ENCODE measurements at regions not wholly inside any gene's neighbourhood (a gene's known extent, or its start where the extent isn't known, plus 50 kb on each side); places are given as distances from the start of the nearest gene placed in this dataset.

DNA sequence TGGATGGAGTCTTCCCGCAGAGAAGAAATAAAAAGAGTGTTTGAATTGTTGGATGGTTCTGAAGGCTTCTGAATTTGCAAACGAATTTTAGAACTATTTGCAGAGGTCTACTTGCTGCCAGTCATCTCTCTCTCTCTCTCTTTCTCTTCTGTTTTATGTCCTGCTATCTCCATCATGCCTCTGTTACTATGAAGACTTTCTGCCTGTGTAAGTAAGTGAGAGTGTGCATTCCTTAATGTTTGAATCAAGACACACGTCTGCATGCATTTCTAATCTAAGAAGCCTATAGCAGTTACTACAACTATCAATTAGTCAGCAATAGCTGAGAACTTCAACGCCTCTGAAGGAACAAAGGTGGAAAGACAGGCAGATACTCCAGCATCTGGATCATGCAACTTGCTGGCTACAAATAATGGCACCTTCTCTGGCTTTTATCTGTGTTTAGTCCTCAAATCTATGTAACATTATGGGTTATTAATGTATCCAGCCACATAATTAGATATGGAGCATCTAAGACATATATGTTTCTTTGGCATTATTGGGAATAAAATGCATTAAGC is 191.5 kb upstream of the BLID start:
- TF ChIP-seq YY1 (IDR thresholded peaks at IDR 0.05) (no peak), JUND (IDR thresholded peaks at IDR 0.05) (no peak), CTCF (IDR thresholded peaks at IDR 0.05; ENCODE audit: low read depth, low read length, missing input control) (no peak), NR2F2 (IDR thresholded peaks at IDR 0.05) (no peak), RAD21 (IDR thresholded peaks at IDR 0.05) (no peak), REST (IDR thresholded peaks at IDR 0.05) (no peak), TAF1 (conservative IDR thresholded peaks at IDR 0.05) (no peak), SP1 (IDR thresholded peaks at IDR 0.05) (no peak)
